GM12878 (cell line): ENCODE measurements at regions not wholly inside any gene's neighbourhood (a gene's known extent, or its start where the extent isn't known, plus 50 kb on each side); places are given as distances from the start of the nearest gene placed in this dataset.

Experiments
- ATAC-seq: fragments of 200-7000 bp; cut with Tn5 transposase; 3 replicates; pipeline ENCODE4 v1.9.1; 2020; ENCODE audit warnings: mild to moderate bottlenecking, moderate library complexity
- BruUV-seq: library from RNA; stranded (reverse); fragments of 400-500 nt; replicated peaks from 2 replicates; lab custom pipeline; 2021; lab: Mats Ljungman, UMichigan
- CTCF ChIA-PET: fragments of 300-600 bp; sonication (Branson Sonifier 250); formaldehyde crosslinking; extraction: SDS; loops from one replicate; lab custom pipeline; 2021; ENCODE audit warnings: inconsistent platforms; lab: Yijun Ruan, JAX
- POLR2A ChIA-PET: fragments of 350-600 bp; formaldehyde crosslinking; extraction: SDS; loops from one replicate; lab custom pipeline; 2021; ENCODE audit warnings: inconsistent platforms; lab: Charles Lee
- RAD21 ChIA-PET: fragments of 300-600 bp; sonication (Branson Sonifier 250); formaldehyde crosslinking; loops from one replicate; lab custom pipeline; 2023; ENCODE audit warnings: antibody characterized with exemption; ENCODE audit not compliant: unreplicated experiment; lab: Charles Lee
- SMC1A ChIA-PET: fragments of 300-600 bp; sonication (Branson Sonifier 250); formaldehyde crosslinking; loops from one replicate; lab custom pipeline; 2023; ENCODE audit not compliant: unreplicated experiment, uncharacterized antibody; lab: Charles Lee
- DNase-seq: peaks from one replicate; pipeline ENCODE4 v3.0.0-alpha.2; 2011; ENCODE audit warnings: low read depth, low spot score
- FAIRE-seq: peaks from 3 replicates; lab custom pipeline; 2011; peaks lifted over from hg19 to GRCh38; lab: Jason Lieb, UNC
- H2AFZ ChIP-seq: 2 replicates; pipeline ENCODE4 v1.6.0; 2011; ENCODE audit warnings: low read depth, low read length, control low read depth; ENCODE audit not compliant: control insufficient read depth
- H3K27ac ChIP-seq: 2 replicates; pipeline ENCODE4 v1.5.1; 2011; ENCODE audit warnings: control low read depth; ENCODE audit not compliant: control insufficient read depth, insufficient read depth
- H3K27me3 ChIP-seq, 2 experiments: replicated peaks in 1 of 2; 2 replicates each; pipeline versions ENCODE4 v1.6.0 to v1.6.1; 2011; ENCODE audit warnings: low read length in 1 of 2; ENCODE audit not compliant: control insufficient read depth in 2 of 2, insufficient read depth in 2 of 2
- H3K36me3 ChIP-seq, 2 experiments: 2 replicates each; pipeline ENCODE4 v1.5.1; 2011; ENCODE audit warnings: low read length in 1 of 2; ENCODE audit not compliant: control insufficient read depth in 2 of 2, insufficient read depth in 2 of 2
- H3K4me1 ChIP-seq: 2 replicates; pipeline ENCODE4 v1.6.1; 2011; ENCODE audit warnings: mild to moderate bottlenecking, low read length, moderate library complexity, mixed read lengths; ENCODE audit not compliant: control insufficient read depth, insufficient read depth
- H3K4me2 ChIP-seq: 2 replicates; pipeline ENCODE4 v1.6.0; 2011; ENCODE audit warnings: control low read depth; ENCODE audit not compliant: control insufficient read depth, insufficient read depth
- H3K4me3 ChIP-seq: fragments of 200-600 bp; sonication (generic); 2 replicates; pipeline ENCODE4 v1.5.1; 2016
- H3K79me2 ChIP-seq: 2 replicates; pipeline ENCODE4 v1.6.0; 2011; ENCODE audit warnings: low read length; ENCODE audit not compliant: control insufficient read depth, insufficient read depth
- H3K9ac ChIP-seq: 2 replicates; pipeline ENCODE4 v1.8.0; 2011; ENCODE audit warnings: low read length, control low read depth, mixed read lengths; ENCODE audit not compliant: control insufficient read depth, insufficient read depth
- H3K9me3 ChIP-seq: replicated peaks from 3 replicates; pipeline ENCODE4 v1.5.1; 2011; ENCODE audit warnings: mild to moderate bottlenecking, low read length; ENCODE audit not compliant: control insufficient read depth, insufficient read depth
- H4K20me1 ChIP-seq: 2 replicates; pipeline ENCODE4 v1.6.0; 2011; ENCODE audit not compliant: control insufficient read depth, insufficient read depth
- CBX5 ChIP-seq: sonication (generic); IDR thresholded peaks from 2 replicates; pipeline ENCODE4 v1.6.1; 2016; ENCODE audit warnings: low read depth, moderate library complexity, mild to moderate bottlenecking, inconsistent platforms
- CEBPZ ChIP-seq: fragments of 150-350 bp; IDR thresholded peaks from 2 replicates; pipeline ENCODE4 v1.6.1; 2016; ENCODE audit warnings: low read depth, low read length
- HCFC1 ChIP-seq: fragments of 150-350 bp; IDR thresholded peaks from 2 replicates; pipeline ENCODE4 v1.6.1; 2014; ENCODE audit warnings: low read length
- IRF5 ChIP-seq: fragments of 450-650 bp; IDR thresholded peaks from 2 replicates; pipeline ENCODE4 v1.6.1; 2017; ENCODE audit warnings: borderline replicate concordance
- KAT2A ChIP-seq: conservative IDR thresholded peaks from 2 replicates; pipeline ENCODE4 v1.6.1; 2011; ENCODE audit warnings: low read depth, low read length; ENCODE audit not compliant: control insufficient read depth
- NRF1 ChIP-seq: conservative IDR thresholded peaks from 2 replicates; pipeline ENCODE4 v1.6.1; 2011; ENCODE audit warnings: mild to moderate bottlenecking, low read depth, low read length, improper control_type of control experiment
- REST ChIP-seq: IDR thresholded peaks from 2 replicates; pipeline ENCODE4 v1.6.1; 2012; ENCODE audit warnings: mild to moderate bottlenecking, low read depth, low read length
- RFX5 ChIP-seq: IDR thresholded peaks from 2 replicates; pipeline ENCODE4 v1.6.1; 2011; ENCODE audit warnings: low read depth, low read length, improper control_type of control experiment
- SMAD1 ChIP-seq: fragments of 450-650 bp; IDR thresholded peaks from 2 replicates; pipeline ENCODE4 v1.6.1; 2018; ENCODE audit warnings: mild to moderate bottlenecking, low read depth; ENCODE audit not compliant: partially characterized antibody
- SP1 ChIP-seq: IDR thresholded peaks from one replicate; pipeline ENCODE4 v1.6.1; 2011; ENCODE audit warnings: low read depth, low read length
- TCF12 ChIP-seq: IDR thresholded peaks from 2 replicates; pipeline ENCODE4 v1.6.1; 2011; ENCODE audit warnings: low read depth, mild to moderate bottlenecking, low read length
- YBX1 ChIP-seq: fragments of 450-650 bp; IDR thresholded peaks from 2 replicates; pipeline ENCODE4 v1.6.1; 2016; ENCODE audit warnings: antibody characterized with exemption
- ZBTB33 ChIP-seq: fragments of 450-650 bp; IDR thresholded peaks from 2 replicates; pipeline ENCODE4 v1.6.1; 2017; ENCODE audit warnings: mild to moderate bottlenecking
- ZNF207 ChIP-seq: fragments of 450-650 bp; IDR thresholded peaks from 2 replicates; pipeline ENCODE4 v1.6.1; 2014; ENCODE audit warnings: antibody characterized with exemption, mild to moderate bottlenecking, borderline replicate concordance
- ZNF622 ChIP-seq: fragments of 450-650 bp; IDR thresholded peaks from 2 replicates; pipeline ENCODE4 v1.6.1; 2017; ENCODE audit warnings: mild to moderate bottlenecking, inconsistent platforms
- whole genome bisulfite sequencing: methylation state at CpG from one replicate; pipeline ENCODE4 v1.1.6; 2016; ENCODE audit warnings: low lambda C conversion rate; ENCODE audit not compliant: insufficient replicate concordance, insufficient coverage; ENCODE audit errors: missing lambda C conversion rate; 5-methylcytosine and 5-hydroxymethylcytosine counted together
- in situ Hi-C: fragments of 300-500 bp; cut with MboI; formaldehyde crosslinking; loops from 9 replicates; pipeline ENCODE4 v1.14.3; 2018; ENCODE audit warnings: mixed read lengths
- intact Hi-C: fragments of 100-400 bp; cut with micrococcal nuclease; formaldehyde crosslinking; loops from one replicate; pipeline ENCODE4 v1.14.2; 2022; ENCODE audit not compliant: unreplicated experiment

- DNase-seq = no peak
- no TSS peak for BruUV-seq
- no peak overlapping the region for H3K9ac ChIP-seq
Measured at GRCh38 chr12:30026621-30027234, 243.0 kb upstream of the TMTC1 start.

More at GRCh38 chr12:30026621-30027234, 243.0 kb upstream of the TMTC1 start:
- Histone ChIP-seq H3K4me2 (no peak overlapping the region), H3K27ac (no peak overlapping the region), H2AFZ (no peak overlapping the region), H3K4me1 (no peaks in the 10 kb centered on the region), H3K79me2 (no peaks in the 10 kb centered on the region), H3K4me3 (no peak overlapping the region), H3K9me3 (no peaks in the 10 kb centered on the region), H3K27me3 (no peaks in the 10 kb centered on the region; a peak in 1 of 4 replicates), H4K20me1 (no peaks in the 10 kb centered on the region), H3K36me3 (no peaks in the 10 kb centered on the region)
- SMC1A ChIA-PET = no interaction called here
- in situ Hi-C loops = no loop called here
- 41% methylated on average over 2 of the region's 2 CpGs for WGBS
- POLR2A ChIA-PET = no interaction called here
- FAIRE-seq (no peak), ATAC-seq (no peak)
- intact Hi-C loops = no loop called here
- RAD21 ChIA-PET = no interaction called here
- TF ChIP-seq IRF5 = no peak
- TF ChIP-seq HCFC1 = no peak
- TF ChIP-seq ZNF622 = no peak
- no peak for TF ChIP-seq RFX5
- TF ChIP-seq TCF12 = no peak
- no peak for TF ChIP-seq CBX5
- no peak for TF ChIP-seq ZBTB33
- TF ChIP-seq KAT2A = no peak
- TF ChIP-seq YBX1 = no peak
- no peak for TF ChIP-seq CEBPZ
- TF ChIP-seq SMAD1 = no peak
- TF ChIP-seq SP1 = no peak
- no peak for TF ChIP-seq REST
- TF ChIP-seq NRF1 = no peak
- TF ChIP-seq ZNF207 = no peak
- CTCF ChIA-PET = no interaction called here
